ENCODE measurements at regions not wholly inside any gene's neighbourhood (a gene's known extent, or its start where the extent isn't known, plus 50 kb on each side); places are given as distances from the start of the nearest gene placed in this dataset.

DNA sequence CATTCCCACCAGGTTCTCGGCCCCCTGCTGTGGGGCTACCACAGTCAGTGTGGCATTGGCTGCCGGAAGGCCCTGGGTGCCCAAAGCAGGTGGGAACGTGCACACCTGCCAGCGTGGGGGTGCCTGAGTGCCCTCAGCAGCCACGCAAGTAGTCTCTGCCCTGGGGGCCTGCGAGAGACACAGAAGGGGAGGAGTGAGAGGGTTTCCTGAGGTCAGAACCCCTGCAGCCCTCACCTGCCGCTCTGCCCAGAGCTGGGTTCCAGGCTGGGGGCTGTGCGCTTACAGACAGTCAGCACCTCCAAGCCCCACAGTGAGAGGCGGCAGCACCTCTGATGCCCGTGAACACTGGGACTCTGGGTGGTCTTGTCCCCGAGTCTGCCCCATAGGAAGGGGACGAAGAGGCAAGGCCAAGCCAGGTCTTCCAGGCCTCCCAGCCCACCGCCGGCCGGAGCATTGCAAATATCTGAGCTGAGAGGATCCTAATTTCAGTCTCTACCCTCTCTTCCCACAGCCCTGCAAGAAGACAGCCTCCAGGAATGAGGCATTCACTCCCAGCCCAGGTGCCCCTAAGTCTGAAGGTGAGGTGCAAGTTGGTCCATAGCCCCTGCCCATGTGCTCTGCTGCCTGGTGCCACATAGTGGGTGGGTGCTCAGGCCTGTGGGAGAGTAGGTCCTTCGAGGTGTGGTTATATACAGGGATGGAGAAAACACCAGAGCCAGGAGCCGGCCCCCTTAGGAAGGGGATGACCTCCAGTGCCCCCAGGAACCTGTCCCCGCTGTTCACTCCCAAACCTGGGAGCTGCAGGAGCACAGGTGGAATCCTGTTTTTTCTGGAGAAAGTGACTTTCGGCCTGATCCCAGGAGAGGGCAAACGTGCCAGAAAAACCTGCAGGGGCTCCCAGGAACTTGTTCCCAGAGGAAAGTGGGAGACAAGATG is 291.1 kb upstream of the RTL1 start:
- DNase-seq (ENCODE audit: low read depth) = no peak
- TF ChIP-seq, protein P1, sequence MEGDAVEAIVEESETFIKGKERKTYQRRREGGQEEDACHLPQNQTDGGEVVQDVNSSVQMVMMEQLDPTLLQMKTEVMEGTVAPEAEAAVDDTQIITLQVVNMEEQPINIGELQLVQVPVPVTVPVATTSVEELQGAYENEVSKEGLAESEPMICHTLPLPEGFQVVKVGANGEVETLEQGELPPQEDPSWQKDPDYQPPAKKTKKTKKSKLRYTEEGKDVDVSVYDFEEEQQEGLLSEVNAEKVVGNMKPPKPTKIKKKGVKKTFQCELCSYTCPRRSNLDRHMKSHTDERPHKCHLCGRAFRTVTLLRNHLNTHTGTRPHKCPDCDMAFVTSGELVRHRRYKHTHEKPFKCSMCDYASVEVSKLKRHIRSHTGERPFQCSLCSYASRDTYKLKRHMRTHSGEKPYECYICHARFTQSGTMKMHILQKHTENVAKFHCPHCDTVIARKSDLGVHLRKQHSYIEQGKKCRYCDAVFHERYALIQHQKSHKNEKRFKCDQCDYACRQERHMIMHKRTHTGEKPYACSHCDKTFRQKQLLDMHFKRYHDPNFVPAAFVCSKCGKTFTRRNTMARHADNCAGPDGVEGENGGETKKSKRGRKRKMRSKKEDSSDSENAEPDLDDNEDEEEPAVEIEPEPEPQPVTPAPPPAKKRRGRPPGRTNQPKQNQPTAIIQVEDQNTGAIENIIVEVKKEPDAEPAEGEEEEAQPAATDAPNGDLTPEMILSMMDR (IDR thresholded peaks at IDR 0.05; ENCODE audit: insufficient read depth, low read depth, low read length, missing control alignments) = no peak

DNA sequence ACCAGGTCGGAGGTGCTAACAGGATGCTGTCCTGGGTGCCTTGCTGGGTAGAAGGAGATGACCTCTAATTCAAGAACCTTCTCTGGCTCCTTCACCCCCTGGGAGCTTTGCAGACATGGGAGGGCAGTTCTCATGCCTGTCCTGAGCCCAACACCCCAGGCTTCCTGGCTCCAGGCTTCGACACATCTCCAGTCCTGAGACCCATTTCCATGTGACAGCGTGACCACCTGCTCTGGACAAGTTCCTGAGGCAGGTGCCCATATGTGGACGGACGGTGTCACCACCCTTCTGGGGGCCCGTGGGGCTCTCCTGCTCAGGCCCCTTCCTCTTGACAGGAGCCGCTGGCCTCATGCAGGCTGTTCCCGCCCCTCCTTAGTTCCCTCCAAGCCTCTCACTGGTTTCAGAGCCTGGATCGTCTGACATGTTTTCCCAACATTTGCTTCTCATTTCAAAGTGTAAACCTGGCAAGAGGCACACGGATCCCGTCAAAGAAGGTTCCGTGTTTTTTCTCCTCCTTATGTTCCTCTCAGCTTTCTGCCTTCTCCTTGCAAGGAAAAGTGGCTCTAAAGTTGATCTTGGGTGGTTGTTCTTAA is 291.9 kb upstream of the RTL1 start:
- TF ChIP-seq, protein P1 (IDR thresholded peaks at IDR 0.05; ENCODE audit: insufficient read depth, low read depth, low read length, missing control alignments) = no peak
- no peak overlapping the region for H3K4me3 ChIP-seq (ENCODE audit: low read length)
- DNase-seq (ENCODE audit: low read depth) = no peak

More for the DNA sequence above, 291.1 kb upstream of the RTL1 start:
- no peak overlapping the region for H3K4me3 ChIP-seq (ENCODE audit: low read length)

DNA sequence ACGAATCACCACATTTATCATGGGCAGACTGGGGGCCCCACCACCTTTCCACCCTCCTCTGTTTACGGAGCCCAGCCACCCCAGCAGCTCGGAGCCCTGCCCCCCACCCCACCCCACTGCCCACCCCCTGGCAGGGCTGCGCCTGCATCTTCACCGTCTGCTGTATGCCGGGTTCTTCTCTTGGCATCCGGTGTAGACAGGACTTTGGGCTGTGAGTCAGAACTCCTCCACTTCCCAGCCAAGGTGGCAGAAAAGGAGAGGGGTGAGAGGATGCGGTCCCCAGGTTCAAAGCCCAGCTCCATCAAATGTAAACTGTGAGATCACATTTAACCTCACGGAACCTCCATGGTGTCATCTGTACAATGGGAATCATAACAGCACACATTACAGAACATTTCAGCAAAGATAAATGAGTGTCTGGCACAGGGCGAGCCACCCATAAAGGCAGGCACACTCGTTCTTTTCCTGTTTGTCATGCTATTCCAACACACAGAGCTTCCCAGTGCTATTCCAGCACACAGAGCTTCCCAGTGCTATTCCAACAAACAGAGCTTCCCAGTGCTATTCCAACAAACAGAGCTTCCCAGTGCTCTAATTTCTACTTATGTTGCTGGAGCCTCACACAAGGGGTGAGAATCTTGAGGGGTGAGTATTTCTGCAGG is 292.7 kb upstream of the RTL1 start:
- DNase-seq (ENCODE audit: low read depth) = no peak
- H3K4me3 ChIP-seq (ENCODE audit: low read length) = no peak overlapping the region
- TF ChIP-seq, protein P1 (IDR thresholded peaks at IDR 0.05; ENCODE audit: insufficient read depth, low read depth, low read length, missing control alignments) = no peak

DNA sequence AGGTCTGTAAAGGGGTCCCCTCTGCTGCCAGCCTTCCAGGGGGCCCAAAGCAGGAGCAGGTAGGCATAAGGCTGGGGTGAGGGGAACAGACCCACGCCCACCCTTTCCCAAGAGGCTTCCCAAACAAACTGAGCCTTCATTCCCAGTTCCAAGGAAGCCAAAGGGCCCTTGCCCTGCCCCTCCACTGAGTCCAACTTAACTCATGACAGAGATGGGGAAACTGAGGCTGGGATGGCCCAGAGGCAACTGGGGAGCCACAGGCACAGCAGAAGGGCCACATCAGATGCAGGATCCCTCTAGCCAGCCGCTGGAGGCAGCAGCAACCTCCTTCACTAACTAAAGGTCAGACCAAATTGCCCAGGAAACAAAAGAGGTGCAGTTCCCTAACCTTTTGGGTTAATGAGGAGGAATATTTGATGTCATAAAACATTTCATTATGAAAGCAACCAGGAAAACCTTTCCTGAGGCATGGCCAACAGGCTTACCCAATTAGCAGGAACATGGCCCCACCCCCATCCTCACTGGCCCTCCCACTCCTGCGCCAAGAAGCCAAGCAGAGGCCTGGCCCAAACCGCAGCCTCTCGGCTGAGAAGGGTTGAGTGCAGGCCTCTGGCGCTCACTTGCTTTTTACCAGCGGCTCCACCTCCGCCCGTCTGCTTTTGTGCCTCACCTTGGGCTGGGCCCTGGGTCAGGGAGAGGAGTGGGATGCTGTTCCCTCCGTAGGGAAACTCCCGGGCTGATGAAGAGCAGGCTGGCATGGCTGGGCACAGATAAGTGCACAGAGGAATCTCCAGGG is 293.5 kb upstream of the RTL1 start:
- DNase-seq (ENCODE audit: low read depth) = no peak
- TF ChIP-seq, protein P1 (IDR thresholded peaks at IDR 0.05; ENCODE audit: insufficient read depth, low read depth, low read length, missing control alignments) = no peak

DNA sequence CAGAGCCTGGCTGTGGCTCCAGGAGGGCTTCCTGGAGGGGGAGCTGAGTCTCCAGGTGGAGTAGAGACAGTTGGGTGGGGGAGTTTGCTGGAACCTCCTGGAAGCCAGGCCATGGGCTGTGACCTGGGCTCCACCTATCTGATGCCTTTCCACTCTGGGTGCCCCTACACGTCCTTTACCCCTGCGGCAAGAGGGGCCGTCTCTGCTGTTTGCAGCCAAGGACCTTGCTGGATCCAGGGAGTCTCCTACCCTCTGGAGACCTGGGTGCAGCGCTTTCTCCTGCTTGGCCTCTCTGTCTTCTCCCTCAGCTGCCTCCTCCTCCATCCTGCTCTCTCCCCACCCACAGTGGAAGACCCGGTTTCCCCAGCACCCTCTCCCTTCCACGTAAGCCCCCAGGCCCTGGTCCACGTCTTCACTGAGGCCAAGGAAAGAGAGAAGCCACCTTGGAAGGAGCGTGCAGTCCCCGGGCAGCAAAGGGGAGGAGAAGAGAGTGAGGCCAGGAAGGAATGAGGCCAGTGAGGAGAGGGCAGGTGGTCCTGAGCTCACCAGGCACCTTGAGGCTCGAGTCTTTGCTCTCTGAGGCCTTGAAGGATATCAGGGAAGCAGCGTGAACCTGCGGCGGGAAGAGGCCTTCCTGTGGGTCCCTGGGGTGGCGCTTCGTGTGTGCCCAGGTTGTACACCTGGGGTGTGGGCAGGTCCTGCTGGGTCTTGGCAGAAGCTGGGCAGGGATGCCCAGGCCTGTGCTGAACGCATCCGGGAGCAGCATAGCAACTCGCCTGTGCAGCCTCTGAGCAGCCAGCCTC is 294.3 kb upstream of the RTL1 start:
- no peak for DNase-seq (ENCODE audit: low read depth)
- TF ChIP-seq, protein P1 (IDR thresholded peaks at IDR 0.05; ENCODE audit: insufficient read depth, low read depth, low read length, missing control alignments) = no peak

More for the DNA sequence above, 293.5 kb upstream of the RTL1 start:
- no peak overlapping the region for H3K4me3 ChIP-seq (ENCODE audit: low read length)

More for the DNA sequence above, 294.3 kb upstream of the RTL1 start:
- no peak overlapping the region for H3K4me3 ChIP-seq (ENCODE audit: low read length)

Data from epithelial cell of esophagus (primary cell).